Mucosa of descending colon (tissue), 3 donors: ENCODE measurements at regions not wholly inside any gene's neighbourhood (a gene's known extent, or its start where the extent isn't known, plus 50 kb on each side); places are given as distances from the start of the nearest gene placed in this dataset.

Experiments
- ATAC-seq: fragments of 200-7000 bp; cut with Tn5 transposase; one replicate; pipeline ENCODE4 v1.9.1; 2020; ENCODE audit warnings: mild to moderate bottlenecking, moderate library complexity
- DNase-seq, 3 donors: peaks; one replicate each; pipeline ENCODE4 v3.0.0-alpha.2; 2020
- H3K36me3 ChIP-seq: fragments of 200-600 bp; one replicate; pipeline ENCODE4 v1.8.0; 2021; ENCODE audit warnings: low read depth, mild to moderate bottlenecking
- H3K4me1 ChIP-seq: fragments of 200-600 bp; one replicate; pipeline ENCODE4 v1.8.0; 2021; ENCODE audit warnings: low read depth, mild to moderate bottlenecking
- H3K4me3 ChIP-seq: fragments of 200-600 bp; one replicate; pipeline ENCODE4 v1.8.0; 2021; ENCODE audit warnings: mild to moderate bottlenecking
- H3K9me3 ChIP-seq: fragments of 200-600 bp; one replicate; pipeline ENCODE4 v1.8.0; 2021; ENCODE audit warnings: mild to moderate bottlenecking
- CTCF ChIP-seq: fragments of 200-600 bp; IDR thresholded peaks from one replicate; pipeline ENCODE4 v1.8.0; 2022; ENCODE audit warnings: antibody characterized with exemption, mild to moderate bottlenecking
- intact Hi-C, 2 donors: fragments of 100-400 bp; cut with DNase I in 1 of 2; cut with micrococcal nuclease in 1 of 2; formaldehyde crosslinking; loops; one replicate each; pipeline versions ENCODE4 v1.11.0 to v1.11.1; 2022; cut with DNase I, micrococcal nuclease
- donor health status: DM: no; HTN: no; CAD: no; lungs with moderate emphysema.
- donor health status: DM: no; HTN: no; CAD: no.
- donor health status: DM: no; HTN: yes; CAD: no.

GRCh38 chr4:140271553-140271952, 101.9 kb upstream of the SCOC start:
- Histone ChIP-seq H3K9me3 (no peaks in the 10 kb centered on the region), H3K4me1 (no peaks in the 10 kb centered on the region), H3K36me3 (no peaks in the 10 kb centered on the region), H3K4me3 (no peak overlapping the region)
- intact Hi-C loops: no loop called here
- DNase-seq (no peak), ATAC-seq (no peak)
- no peak for TF ChIP-seq CTCF

GRCh38 chr4:140269369-140269768, 104.1 kb upstream of the SCOC start:
- Histone ChIP-seq H3K4me1 (no peaks in the 10 kb centered on the region), H3K4me3 (no peak overlapping the region), H3K9me3 (no peaks in the 10 kb centered on the region), H3K36me3 (no peaks in the 10 kb centered on the region)
- ATAC-seq (no peak), DNase-seq (no peak)
- no peak for TF ChIP-seq CTCF
- intact Hi-C loops: no loop called here

- TF ChIP-seq CTCF: no peak
- Histone ChIP-seq H3K9me3 (no peaks in the 10 kb centered on the region), H3K36me3 (no peaks in the 10 kb centered on the region), H3K4me3 (no peak overlapping the region), H3K4me1 (no peaks in the 10 kb centered on the region)
- intact Hi-C loops: no loop called here
- DNase-seq (no peak), ATAC-seq (no peak)
These were observed 105.1 kb upstream of the SCOC start for GRCh38 chr4:140268186-140268841.

- no peaks in the 10 kb centered on the region for H3K9me3 ChIP-seq
- no peak for TF ChIP-seq CTCF
- H3K36me3 ChIP-seq: no peaks in the 10 kb centered on the region
- DNase-seq (no peak), ATAC-seq (no peak)
- no peak overlapping the region for H3K4me3 ChIP-seq
- intact Hi-C loops: no loop called here
- H3K4me1 ChIP-seq: no peaks in the 10 kb centered on the region
These were observed 105.9 kb upstream of the SCOC start for GRCh38 chr4:140267576-140267975.

- H3K36me3 ChIP-seq: no peaks in the 10 kb centered on the region
- ATAC-seq (no peak), DNase-seq (no peak)
- no peak overlapping the region for H3K4me3 ChIP-seq
- no peaks in the 10 kb centered on the region for H3K4me1 ChIP-seq
- intact Hi-C loops: no loop called here
- H3K9me3 ChIP-seq: no peaks in the 10 kb centered on the region
- no peak for TF ChIP-seq CTCF
These were observed 106.4 kb upstream of the SCOC start for GRCh38 chr4:140266958-140267568.
